ENCODE measurements at regions not wholly inside any gene's neighbourhood (a gene's known extent, or its start where the extent isn't known, plus 50 kb on each side); places are given as distances from the start of the nearest gene placed in this dataset.

GRCh38 chr10:35699848-35700486, 57.9 kb upstream of the FZD8 start:
- Histone ChIP-seq H3K27ac (ENCODE audit: low read depth in 2 of 2, low read length in 1 of 2) (no peak overlapping the region), H3K4me3 (ENCODE audit: low read depth in 1 of 2, low read length in 2 of 2) (no peak overlapping the region), H3K4me1 (ENCODE audit: control insufficient read depth in 2 of 2, insufficient read depth in 2 of 2, low read length in 1 of 2) (no peaks in the 10 kb centered on the region), H3K9me3 (ENCODE audit: control insufficient read depth in 2 of 2, insufficient read depth in 1 of 2, low read depth in 1 of 2, low read length in 1 of 2) (peaks cover 0 to 3% of the 10 kb centered on the region in 2 donors), H3K36me3 (ENCODE audit: control insufficient read depth in 2 of 2, insufficient read depth in 2 of 2, low read length in 1 of 2) (no peaks in the 10 kb centered on the region), H3K27me3 (ENCODE audit: control insufficient read depth in 1 of 2, insufficient read depth in 2 of 2, low read length in 2 of 2) (no peaks in the 10 kb centered on the region)
- 82 to 85% methylated on average over 5 of the region's 5 CpGs for WGBS, 2 donors

GRCh38 chr10:35696392-35697287, 54.5 kb upstream of the FZD8 start:
- Histone ChIP-seq H3K36me3 (ENCODE audit: control insufficient read depth in 2 of 2, insufficient read depth in 2 of 2, low read length in 1 of 2) (no peaks in the 10 kb centered on the region), H3K4me1 (ENCODE audit: control insufficient read depth in 2 of 2, insufficient read depth in 2 of 2, low read length in 1 of 2) (no peaks in the 10 kb centered on the region), H3K27ac (ENCODE audit: low read depth in 2 of 2, low read length in 1 of 2) (no peak overlapping the region), H3K4me3 (ENCODE audit: low read depth in 1 of 2, low read length in 2 of 2) (no peak overlapping the region), H3K27me3 (ENCODE audit: control insufficient read depth in 1 of 2, insufficient read depth in 2 of 2, low read length in 2 of 2) (no peaks in the 10 kb centered on the region), H3K9me3 (ENCODE audit: control insufficient read depth in 2 of 2, insufficient read depth in 1 of 2, low read depth in 1 of 2, low read length in 1 of 2) (no peaks in the 10 kb centered on the region)
- WGBS, 2 donors: 56 to 59% methylated on average over 5 of the region's 5 CpGs

DNA sequence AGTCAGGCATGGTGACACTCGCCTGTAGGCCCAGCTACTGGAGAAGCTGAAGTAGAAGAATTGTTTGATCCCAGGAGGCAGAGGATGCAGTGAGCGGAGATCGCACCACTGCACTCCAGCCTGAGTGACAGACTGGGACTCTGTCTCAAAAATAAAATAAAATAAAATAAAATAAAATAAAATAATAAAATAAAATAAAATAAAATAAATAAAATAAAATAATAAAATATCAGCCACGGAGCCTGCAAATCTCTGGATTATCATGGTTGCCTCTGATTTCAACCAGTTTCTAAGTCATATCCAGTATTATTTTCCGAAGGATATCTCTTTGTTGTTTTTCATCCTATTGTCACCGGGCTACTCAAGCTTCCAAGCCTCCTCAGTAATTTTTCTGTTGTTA, 51.7 kb upstream of the FZD8 start:
- H3K9me3 ChIP-seq (ENCODE audit: control insufficient read depth in 2 of 2, insufficient read depth in 1 of 2, low read depth in 1 of 2, low read length in 1 of 2): no peaks in the 10 kb centered on the region
- no peak overlapping the region for H3K27ac ChIP-seq (ENCODE audit: low read depth in 2 of 2, low read length in 1 of 2)
- no peaks in the 10 kb centered on the region for H3K36me3 ChIP-seq (ENCODE audit: control insufficient read depth in 2 of 2, insufficient read depth in 2 of 2, low read length in 1 of 2)
- WGBS, 2 donors: 94 to 97% methylated on average over 6 of the region's 6 CpGs
- H3K4me1 ChIP-seq (ENCODE audit: control insufficient read depth in 2 of 2, insufficient read depth in 2 of 2, low read length in 1 of 2): no peaks in the 10 kb centered on the region
- H3K4me3 ChIP-seq (ENCODE audit: low read depth in 1 of 2, low read length in 2 of 2): no peak overlapping the region
- no peaks in the 10 kb centered on the region for H3K27me3 ChIP-seq (ENCODE audit: control insufficient read depth in 1 of 2, insufficient read depth in 2 of 2, low read length in 2 of 2)
